Hepatocyte (in vitro differentiated cells): ENCODE measurements at regions not wholly inside any gene's neighbourhood (a gene's known extent, or its start where the extent isn't known, plus 50 kb on each side); places are given as distances from the start of the nearest gene placed in this dataset.
A peak's percentile ranks its signal among the peaks of the same experiment; 100 is the strongest.

Experiments
- EZH2 ChIP-seq: fragments of 200-600 bp; sonication (generic); IDR thresholded peaks from 2 replicates; pipeline ENCODE4 v1.6.1; 2016; ENCODE audit warnings: antibody characterized with exemption, mild to moderate bottlenecking, borderline replicate concordance
- TF ChIP-seq, protein P1 (sequence below): fragments of 200-600 bp; sonication (generic); IDR thresholded peaks from 2 replicates; pipeline ENCODE4 v1.5.1; 2016; ENCODE audit warnings: antibody characterized with exemption, mild to moderate bottlenecking; ENCODE audit not compliant: poor library complexity

DNA sequence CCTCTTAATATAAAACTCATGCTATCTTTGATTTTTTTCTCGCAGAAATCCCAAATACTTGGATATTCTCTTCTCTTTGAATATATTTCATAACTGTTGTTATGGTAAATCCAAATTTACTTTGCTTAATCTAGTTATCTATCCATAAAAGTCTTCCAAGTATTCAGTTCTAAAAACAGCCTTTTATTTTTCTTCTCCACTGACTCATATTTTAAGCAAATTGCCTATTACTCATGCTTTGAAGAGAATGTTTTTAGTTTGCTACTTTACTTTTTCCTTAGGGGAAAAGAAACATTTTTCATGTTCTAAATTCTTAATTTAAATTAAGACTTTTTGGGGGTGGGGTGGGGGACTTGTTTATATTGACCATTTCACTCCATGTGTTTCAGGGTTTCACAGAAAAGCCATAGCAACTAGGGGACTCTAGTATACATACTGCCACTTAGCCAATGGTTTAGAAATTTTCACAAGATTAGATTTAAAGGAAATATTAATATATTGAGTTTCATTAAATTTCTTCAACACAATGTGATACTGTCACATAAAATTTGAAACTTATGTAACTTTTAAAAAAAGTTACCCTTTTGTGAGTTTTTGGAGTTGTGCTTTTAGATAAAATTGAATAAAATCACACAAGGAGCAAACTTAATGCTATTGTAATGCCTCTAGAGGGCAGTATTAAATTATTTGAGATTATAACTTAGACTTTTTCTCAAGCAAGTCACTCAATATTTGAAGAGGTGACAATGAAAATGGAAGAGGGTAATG is 545.8 kb upstream of the ARRDC3 start:
- TF ChIP-seq EZH2: no peak
- TF ChIP-seq, protein P1, sequence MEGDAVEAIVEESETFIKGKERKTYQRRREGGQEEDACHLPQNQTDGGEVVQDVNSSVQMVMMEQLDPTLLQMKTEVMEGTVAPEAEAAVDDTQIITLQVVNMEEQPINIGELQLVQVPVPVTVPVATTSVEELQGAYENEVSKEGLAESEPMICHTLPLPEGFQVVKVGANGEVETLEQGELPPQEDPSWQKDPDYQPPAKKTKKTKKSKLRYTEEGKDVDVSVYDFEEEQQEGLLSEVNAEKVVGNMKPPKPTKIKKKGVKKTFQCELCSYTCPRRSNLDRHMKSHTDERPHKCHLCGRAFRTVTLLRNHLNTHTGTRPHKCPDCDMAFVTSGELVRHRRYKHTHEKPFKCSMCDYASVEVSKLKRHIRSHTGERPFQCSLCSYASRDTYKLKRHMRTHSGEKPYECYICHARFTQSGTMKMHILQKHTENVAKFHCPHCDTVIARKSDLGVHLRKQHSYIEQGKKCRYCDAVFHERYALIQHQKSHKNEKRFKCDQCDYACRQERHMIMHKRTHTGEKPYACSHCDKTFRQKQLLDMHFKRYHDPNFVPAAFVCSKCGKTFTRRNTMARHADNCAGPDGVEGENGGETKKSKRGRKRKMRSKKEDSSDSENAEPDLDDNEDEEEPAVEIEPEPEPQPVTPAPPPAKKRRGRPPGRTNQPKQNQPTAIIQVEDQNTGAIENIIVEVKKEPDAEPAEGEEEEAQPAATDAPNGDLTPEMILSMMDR: peak; percentile 80
